ENCODE measurements at regions not wholly inside any gene's neighbourhood (a gene's known extent, or its start where the extent isn't known, plus 50 kb on each side); places are given as distances from the start of the nearest gene placed in this dataset.
A peak's percentile ranks its signal among the peaks of the same experiment; 100 is the strongest.

DNA sequence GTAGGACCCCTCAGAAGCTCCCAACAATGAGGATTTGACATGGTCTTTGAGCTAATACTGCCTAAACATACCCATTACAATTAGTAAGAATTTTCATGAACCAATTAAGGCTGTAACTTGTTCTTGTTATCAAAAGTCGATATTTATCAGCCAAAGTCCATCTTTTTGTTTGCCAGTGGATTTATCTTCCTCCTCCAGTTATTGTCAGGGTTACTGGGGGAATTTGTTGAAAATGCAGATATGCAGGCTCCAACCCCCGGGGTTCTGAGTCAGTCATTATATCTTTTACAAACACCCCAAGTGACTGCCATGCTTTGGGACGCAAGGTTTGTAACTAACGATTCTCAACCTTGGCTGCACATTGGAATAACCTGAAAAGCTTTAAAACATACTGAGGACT, 338.8 kb upstream of the PPARGC1A start:
- no peak for DNase-seq (ENCODE audit: low spot score)
- Histone ChIP-seq H3K27me3 (ENCODE audit: control insufficient read depth in 4 of 4, insufficient read depth in 4 of 4, low read length in 3 of 4) (no peaks in the 10 kb centered on the region), H3K4me3 (ENCODE audit: low read depth in 1 of 3, low read length in 3 of 3) (no peak overlapping the region), H3K36me3 (ENCODE audit: control insufficient read depth in 4 of 4, insufficient read depth in 3 of 4, low read depth in 1 of 4, low read length in 3 of 4) (no peaks in the 10 kb centered on the region), H3K9me3 (ENCODE audit: control insufficient read depth in 4 of 4, low read length in 3 of 4) (no peaks in the 10 kb centered on the region), H3K9ac (ENCODE audit: low read depth in 1 of 2, low read length in 2 of 2) (no peak overlapping the region), H3K27ac (ENCODE audit: low read depth in 1 of 2, low read length in 2 of 2) (no peak overlapping the region), H3K4me1 (ENCODE audit: control insufficient read depth in 4 of 4, insufficient read depth in 4 of 4, low read length in 3 of 4) (peaks cover 5 to 33% (median 24%) of the 10 kb centered on the region in 4 donors)
- 25% methylated on average over 4 of the region's 4 CpGs for WGBS
- TF ChIP-seq, protein P1, sequence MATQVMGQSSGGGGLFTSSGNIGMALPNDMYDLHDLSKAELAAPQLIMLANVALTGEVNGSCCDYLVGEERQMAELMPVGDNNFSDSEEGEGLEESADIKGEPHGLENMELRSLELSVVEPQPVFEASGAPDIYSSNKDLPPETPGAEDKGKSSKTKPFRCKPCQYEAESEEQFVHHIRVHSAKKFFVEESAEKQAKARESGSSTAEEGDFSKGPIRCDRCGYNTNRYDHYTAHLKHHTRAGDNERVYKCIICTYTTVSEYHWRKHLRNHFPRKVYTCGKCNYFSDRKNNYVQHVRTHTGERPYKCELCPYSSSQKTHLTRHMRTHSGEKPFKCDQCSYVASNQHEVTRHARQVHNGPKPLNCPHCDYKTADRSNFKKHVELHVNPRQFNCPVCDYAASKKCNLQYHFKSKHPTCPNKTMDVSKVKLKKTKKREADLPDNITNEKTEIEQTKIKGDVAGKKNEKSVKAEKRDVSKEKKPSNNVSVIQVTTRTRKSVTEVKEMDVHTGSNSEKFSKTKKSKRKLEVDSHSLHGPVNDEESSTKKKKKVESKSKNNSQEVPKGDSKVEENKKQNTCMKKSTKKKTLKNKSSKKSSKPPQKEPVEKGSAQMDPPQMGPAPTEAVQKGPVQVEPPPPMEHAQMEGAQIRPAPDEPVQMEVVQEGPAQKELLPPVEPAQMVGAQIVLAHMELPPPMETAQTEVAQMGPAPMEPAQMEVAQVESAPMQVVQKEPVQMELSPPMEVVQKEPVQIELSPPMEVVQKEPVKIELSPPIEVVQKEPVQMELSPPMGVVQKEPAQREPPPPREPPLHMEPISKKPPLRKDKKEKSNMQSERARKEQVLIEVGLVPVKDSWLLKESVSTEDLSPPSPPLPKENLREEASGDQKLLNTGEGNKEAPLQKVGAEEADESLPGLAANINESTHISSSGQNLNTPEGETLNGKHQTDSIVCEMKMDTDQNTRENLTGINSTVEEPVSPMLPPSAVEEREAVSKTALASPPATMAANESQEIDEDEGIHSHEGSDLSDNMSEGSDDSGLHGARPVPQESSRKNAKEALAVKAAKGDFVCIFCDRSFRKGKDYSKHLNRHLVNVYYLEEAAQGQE (IDR thresholded peaks at IDR 0.05) = no peak
- peak in 1 of 2 donors; percentile 49 for TF ChIP-seq RAD21 (IDR thresholded peaks at IDR 0.05)
- peak; percentile 91 for TF ChIP-seq HNF4G (IDR thresholded peaks at IDR 0.05)
- no peak for TF ChIP-seq FOXA2 (IDR thresholded peaks at IDR 0.05)
- TF ChIP-seq HNF4A (conservative IDR thresholded peaks at IDR 0.05) = peak; percentile 87 to 92
- TF ChIP-seq JUND (IDR thresholded peaks at IDR 0.05) = peak in 1 of 2 donors; percentile 49
- TF ChIP-seq NR2F2 (IDR thresholded peaks at IDR 0.05) = no peak
- TF ChIP-seq SP1 (IDR thresholded peaks at IDR 0.05) = peak; percentile 68
- TF ChIP-seq, protein P2, sequence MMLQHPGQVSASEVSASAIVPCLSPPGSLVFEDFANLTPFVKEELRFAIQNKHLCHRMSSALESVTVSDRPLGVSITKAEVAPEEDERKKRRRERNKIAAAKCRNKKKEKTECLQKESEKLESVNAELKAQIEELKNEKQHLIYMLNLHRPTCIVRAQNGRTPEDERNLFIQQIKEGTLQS (IDR thresholded peaks at IDR 0.05) = no peak
- TF ChIP-seq YY1 (IDR thresholded peaks at IDR 0.05) = peak; percentile 38
- TF ChIP-seq FOXA1 (IDR thresholded peaks at IDR 0.05) = no peak
- no peak for TF ChIP-seq EGR1 (IDR thresholded peaks at IDR 0.05; ENCODE audit: low read depth in 2 of 2)
- TF ChIP-seq, protein P3, sequence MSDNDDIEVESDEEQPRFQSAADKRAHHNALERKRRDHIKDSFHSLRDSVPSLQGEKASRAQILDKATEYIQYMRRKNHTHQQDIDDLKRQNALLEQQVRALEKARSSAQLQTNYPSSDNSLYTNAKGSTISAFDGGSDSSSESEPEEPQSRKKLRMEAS (IDR thresholded peaks at IDR 0.05) = peak; percentile 31
- no peak for TF ChIP-seq TAF1 (conservative IDR thresholded peaks at IDR 0.05)
- no peak for TF ChIP-seq GABPA (IDR thresholded peaks at IDR 0.05 in 1 of 2, conservative IDR thresholded peaks at IDR 0.05 in 1 of 2)
- TF ChIP-seq, protein P4, sequence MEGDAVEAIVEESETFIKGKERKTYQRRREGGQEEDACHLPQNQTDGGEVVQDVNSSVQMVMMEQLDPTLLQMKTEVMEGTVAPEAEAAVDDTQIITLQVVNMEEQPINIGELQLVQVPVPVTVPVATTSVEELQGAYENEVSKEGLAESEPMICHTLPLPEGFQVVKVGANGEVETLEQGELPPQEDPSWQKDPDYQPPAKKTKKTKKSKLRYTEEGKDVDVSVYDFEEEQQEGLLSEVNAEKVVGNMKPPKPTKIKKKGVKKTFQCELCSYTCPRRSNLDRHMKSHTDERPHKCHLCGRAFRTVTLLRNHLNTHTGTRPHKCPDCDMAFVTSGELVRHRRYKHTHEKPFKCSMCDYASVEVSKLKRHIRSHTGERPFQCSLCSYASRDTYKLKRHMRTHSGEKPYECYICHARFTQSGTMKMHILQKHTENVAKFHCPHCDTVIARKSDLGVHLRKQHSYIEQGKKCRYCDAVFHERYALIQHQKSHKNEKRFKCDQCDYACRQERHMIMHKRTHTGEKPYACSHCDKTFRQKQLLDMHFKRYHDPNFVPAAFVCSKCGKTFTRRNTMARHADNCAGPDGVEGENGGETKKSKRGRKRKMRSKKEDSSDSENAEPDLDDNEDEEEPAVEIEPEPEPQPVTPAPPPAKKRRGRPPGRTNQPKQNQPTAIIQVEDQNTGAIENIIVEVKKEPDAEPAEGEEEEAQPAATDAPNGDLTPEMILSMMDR (IDR thresholded peaks at IDR 0.05; ENCODE audit: low read depth, low read length, missing input control) = no peak
- TF ChIP-seq, protein P5, sequence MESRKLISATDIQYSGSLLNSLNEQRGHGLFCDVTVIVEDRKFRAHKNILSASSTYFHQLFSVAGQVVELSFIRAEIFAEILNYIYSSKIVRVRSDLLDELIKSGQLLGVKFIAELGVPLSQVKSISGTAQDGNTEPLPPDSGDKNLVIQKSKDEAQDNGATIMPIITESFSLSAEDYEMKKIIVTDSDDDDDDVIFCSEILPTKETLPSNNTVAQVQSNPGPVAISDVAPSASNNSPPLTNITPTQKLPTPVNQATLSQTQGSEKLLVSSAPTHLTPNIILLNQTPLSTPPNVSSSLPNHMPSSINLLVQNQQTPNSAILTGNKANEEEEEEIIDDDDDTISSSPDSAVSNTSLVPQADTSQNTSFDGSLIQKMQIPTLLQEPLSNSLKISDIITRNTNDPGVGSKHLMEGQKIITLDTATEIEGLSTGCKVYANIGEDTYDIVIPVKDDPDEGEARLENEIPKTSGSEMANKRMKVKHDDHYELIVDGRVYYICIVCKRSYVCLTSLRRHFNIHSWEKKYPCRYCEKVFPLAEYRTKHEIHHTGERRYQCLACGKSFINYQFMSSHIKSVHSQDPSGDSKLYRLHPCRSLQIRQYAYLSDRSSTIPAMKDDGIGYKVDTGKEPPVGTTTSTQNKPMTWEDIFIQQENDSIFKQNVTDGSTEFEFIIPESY (IDR thresholded peaks at IDR 0.05) = no peak
- peak; percentile 58 to 59 for TF ChIP-seq RXRA (IDR thresholded peaks at IDR 0.05)
